GM10266 (cell line): ENCODE measurements at regions not wholly inside any gene's neighbourhood (a gene's known extent, or its start where the extent isn't known, plus 50 kb on each side); places are given as distances from the start of the nearest gene placed in this dataset.

Source experiments
- DNase-seq: peaks from one replicate; pipeline ENCODE4 v3.0.0; 2012; ENCODE audit errors: extremely low spot score
- TF ChIP-seq, protein P1 (sequence below): IDR thresholded peaks from 2 replicates; pipeline ENCODE4 v1.5.1; 2012; ENCODE audit warnings: mild to moderate bottlenecking, low read depth; ENCODE audit not compliant: control insufficient read depth, insufficient read depth; ENCODE audit errors: missing control alignments

DNA sequence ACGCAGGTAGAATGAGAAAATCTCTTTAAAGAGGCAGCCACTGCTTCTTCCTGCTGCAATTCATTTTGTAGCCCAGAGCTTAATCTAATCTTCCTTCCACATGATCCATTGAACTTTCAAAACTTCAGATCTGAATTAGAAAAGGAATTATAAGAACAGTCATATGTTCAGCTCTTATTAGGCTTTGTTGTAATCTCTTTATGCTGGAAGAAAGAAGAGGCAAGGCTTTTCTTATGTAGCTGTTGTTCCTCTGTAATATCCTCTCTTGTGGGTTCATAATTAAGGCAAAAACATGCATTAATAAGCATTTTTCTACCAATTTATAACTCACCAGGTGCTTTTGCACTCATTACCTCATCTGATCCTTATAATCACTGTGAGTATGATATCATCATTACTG is 634.9 kb upstream of the CFAP20DC start:
- TF ChIP-seq, protein P1, sequence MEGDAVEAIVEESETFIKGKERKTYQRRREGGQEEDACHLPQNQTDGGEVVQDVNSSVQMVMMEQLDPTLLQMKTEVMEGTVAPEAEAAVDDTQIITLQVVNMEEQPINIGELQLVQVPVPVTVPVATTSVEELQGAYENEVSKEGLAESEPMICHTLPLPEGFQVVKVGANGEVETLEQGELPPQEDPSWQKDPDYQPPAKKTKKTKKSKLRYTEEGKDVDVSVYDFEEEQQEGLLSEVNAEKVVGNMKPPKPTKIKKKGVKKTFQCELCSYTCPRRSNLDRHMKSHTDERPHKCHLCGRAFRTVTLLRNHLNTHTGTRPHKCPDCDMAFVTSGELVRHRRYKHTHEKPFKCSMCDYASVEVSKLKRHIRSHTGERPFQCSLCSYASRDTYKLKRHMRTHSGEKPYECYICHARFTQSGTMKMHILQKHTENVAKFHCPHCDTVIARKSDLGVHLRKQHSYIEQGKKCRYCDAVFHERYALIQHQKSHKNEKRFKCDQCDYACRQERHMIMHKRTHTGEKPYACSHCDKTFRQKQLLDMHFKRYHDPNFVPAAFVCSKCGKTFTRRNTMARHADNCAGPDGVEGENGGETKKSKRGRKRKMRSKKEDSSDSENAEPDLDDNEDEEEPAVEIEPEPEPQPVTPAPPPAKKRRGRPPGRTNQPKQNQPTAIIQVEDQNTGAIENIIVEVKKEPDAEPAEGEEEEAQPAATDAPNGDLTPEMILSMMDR = no peak
- no peak for DNase-seq

DNA sequence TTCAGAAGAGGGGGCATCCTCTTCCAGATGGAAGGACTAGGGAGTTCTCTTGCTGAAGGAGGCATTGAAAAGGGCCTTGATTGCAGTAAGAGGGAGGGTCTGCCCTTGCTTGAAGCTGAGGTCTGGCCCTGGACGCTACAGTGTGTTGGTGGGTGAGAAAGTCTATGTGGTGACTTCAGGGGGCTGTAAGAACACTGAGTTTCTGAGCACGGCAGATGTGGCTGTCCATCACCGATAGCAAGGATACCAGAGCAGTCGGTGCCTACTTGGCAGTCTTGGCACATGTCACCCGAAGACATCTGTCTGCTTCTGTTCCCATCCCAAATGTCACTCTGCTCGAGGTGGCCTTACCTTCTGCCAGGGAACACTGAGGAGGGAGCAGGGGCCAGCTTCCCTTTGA is 631.1 kb upstream of the CFAP20DC start:
- no peak for DNase-seq
- TF ChIP-seq, protein P1 = no peak

DNA sequence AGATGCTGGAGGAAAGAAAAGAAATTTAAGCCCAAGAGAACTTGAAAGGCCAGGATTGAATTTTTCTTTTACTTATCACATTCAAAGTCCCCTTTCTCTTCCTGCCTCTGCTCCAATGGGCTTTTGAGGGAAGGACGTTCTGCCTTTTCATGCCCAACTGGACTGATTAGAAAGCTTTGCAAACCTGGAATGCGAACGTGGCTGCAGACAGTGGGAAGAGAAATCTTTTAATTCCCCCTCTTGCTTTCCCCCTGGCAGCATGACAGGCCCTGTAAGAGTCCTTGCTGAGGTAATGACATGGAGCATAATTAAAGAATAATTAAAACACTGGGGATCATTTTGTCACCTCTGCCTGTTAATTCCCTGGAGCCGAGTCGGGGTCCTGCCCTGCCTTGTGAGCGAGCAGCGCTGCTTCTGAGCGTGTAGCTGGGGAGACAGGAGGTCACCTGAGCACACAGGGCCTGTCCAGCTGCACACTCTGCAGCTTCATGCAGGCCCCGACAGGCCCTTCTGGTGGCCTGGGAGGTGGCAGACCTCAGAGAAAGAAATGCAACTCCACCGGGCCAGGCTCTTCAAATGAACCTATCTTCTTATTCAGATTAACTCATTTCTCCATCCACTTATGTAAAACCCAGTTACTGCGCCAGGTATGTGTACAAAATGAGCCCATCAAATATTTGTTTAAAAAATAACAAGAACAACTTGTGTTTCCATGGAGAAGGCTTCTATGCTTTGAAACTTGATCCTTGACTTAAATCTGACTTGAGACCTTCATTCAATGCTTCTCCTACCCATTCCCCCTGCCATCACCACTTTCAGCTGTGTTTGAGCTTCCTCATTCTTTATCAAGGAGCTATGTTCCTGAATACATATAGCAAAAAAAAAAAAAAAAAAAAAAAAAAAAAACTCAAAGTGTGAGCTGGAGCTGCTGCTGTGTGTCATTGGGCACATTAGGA is 628.2 kb upstream of the CFAP20DC start:
- TF ChIP-seq, protein P1 = no peak
- DNase-seq = no peak

DNA sequence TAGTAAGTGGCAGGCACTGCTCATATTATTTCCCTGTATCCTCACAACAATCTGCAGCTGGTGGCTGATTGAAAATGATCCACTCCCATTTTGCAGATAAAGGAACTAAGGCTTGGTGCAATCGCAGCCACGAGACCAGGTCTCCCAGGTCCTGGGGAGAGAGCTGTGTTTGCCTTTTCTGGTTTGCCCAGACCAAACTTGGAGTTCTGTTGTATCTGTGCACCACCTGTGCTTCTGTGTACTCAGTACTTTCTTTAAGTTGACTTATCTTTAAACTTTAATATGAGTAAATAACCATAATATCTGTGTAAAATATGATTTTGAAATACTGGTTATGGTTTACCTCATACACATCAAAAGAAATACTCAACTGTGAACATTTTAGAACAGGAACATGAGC is 625.7 kb upstream of the CFAP20DC start:
- TF ChIP-seq, protein P1 = no peak
- no peak for DNase-seq

DNA sequence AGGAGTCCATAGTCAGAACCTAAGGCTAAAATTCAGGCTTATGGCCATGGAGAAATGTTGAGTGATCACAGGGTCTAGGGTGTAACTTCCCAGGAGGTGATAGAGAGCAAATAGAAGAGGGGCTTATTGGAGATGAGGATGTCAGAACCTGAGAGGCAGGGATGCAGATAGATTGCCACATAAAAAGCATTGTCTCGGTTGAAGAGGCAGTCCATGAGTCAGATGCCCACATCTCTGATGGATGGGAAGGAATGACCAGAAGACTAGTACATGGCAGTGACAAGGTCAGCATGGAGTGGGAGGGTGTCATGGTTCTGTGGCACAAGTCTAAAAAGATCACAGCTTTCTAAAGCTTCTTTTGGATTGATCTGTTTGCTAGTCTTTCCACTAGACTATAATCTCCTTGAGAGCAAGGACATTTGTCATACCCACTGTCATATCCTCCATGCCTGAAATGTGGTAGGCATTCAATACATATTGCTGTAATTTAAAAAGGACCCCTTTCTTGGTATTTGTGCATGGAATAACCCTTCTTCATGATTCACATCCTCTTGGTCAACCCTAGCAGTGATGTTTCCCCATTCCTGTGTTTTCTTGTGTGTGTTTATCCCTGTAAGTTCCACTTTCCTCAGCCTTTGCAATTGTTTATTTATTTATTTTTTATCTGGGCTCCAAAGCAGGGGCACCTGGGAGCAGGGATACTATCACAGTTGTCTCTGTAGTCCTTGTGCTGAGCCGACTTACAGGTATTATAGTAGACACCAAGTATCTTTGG is 613.4 kb upstream of the CFAP20DC start:
- TF ChIP-seq, protein P1 = no peak
- DNase-seq = no peak

DNA sequence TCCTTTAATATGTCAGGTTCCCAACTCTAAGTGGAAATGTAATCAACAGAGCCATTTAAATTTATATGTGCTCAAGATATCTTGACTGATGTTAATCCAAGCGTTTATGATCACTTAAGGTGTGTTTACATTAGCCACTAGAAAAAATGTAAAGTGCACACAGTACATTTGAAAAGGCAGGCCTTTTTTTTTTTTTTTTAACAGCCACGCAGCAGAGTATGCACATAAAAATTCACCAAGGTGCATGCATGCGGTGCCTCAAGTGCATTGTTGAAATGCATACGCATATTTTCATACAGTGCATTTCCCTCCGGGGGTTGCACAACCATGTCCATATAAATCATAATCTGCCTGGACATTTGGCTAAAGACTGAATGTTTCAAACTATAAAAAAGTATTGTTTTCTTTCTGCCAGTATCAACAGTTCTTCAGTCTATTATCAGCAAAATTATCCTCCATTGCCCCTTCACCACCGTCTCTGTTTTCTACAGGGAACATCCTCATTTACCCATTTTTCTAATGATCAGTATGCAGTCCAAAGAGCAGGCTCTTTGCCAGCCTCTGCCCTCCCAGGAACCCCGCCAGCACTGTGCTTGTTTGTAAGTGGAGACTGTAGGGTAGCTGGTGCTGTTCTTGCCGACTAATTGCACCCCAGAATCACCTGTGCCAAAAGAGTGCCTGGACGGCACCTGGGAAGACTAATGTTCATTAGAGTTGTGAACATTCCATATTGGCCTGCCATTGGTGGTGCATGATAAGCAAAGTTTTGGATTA is 611.2 kb upstream of the CFAP20DC start:
- TF ChIP-seq, protein P1 = no peak
- no peak for DNase-seq

DNA sequence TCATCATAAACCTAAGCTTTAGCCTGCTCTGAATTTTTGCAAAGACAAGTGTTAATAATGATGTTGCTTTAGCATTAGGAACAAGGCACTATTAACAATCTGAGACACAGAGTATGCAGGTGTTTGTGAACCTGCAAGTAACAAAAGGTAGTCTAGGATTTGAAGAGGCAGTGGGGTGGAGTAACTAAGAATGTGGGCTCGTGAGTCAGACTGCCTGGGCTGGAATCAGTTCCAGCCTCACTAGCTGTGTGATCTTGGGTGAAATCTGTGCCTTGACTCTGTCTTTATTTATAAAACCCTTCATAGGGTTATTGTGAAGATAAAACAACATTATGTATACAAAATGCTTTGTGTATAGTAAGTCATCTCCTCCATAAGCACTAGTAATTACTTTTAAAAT is 610.6 kb upstream of the CFAP20DC start:
- TF ChIP-seq, protein P1 = no peak
- no peak for DNase-seq
